GM19328 (cell line): ENCODE measurements at regions not wholly inside any gene's neighbourhood (a gene's known extent, or its start where the extent isn't known, plus 50 kb on each side); places are given as distances from the start of the nearest gene placed in this dataset.

Experiments used
- ATAC-seq: cut with Tn5 transposase; IDR thresholded peaks from one replicate; pipeline ENCODE4 v1.9.1; 2021; ENCODE audit warnings: mild to moderate bottlenecking, moderate library complexity; ENCODE audit not compliant: unreplicated experiment

- ATAC-seq = no peak
Measured at GRCh38 chr21:28112511-28112910, 880.2 kb downstream of the LTN1 start.

- ATAC-seq = no peak
Measured at GRCh38 chr21:28111151-28111619, 881.5 kb downstream of the LTN1 start.

GRCh38 chr21:28110716-28111115 lies 882.0 kb downstream of the LTN1 start:
- no peak for ATAC-seq

GRCh38 chr21:28110074-28110473 lies 882.6 kb downstream of the LTN1 start:
- no peak for ATAC-seq

GRCh38 chr21:28106370-28106890 lies 886.2 kb downstream of the LTN1 start:
- ATAC-seq = no peak

GRCh38 chr21:28104346-28104745 lies 888.3 kb downstream of the LTN1 start:
- no peak for ATAC-seq

- ATAC-seq = no peak
Measured at GRCh38 chr21:28100366-28100765, 892.3 kb downstream of the LTN1 start.

GRCh38 chr21:28099001-28099705 lies 893.5 kb downstream of the LTN1 start:
- ATAC-seq = no peak

GRCh38 chr21:28091466-28091865 lies 901.2 kb downstream of the LTN1 start:
- no peak for ATAC-seq

GRCh38 chr21:28090546-28090945 lies 902.1 kb downstream of the LTN1 start:
- ATAC-seq = no peak

- ATAC-seq = no peak
Measured at GRCh38 chr21:28089599-28090441, 902.9 kb downstream of the LTN1 start.

GRCh38 chr21:28086861-28087581 lies 905.7 kb downstream of the LTN1 start:
- no peak for ATAC-seq

- ATAC-seq = no peak
Measured at GRCh38 chr21:28084951-28085350, 907.7 kb downstream of the LTN1 start.

GRCh38 chr21:28083350-28083749 lies 909.3 kb downstream of the LTN1 start:
- ATAC-seq = no peak

- no peak for ATAC-seq
Measured at GRCh38 chr21:28078126-28078525, 914.6 kb downstream of the LTN1 start.

- no peak for ATAC-seq
Measured at GRCh38 chr21:28074676-28075075, 918.0 kb downstream of the LTN1 start.

GRCh38 chr21:28072601-28073000 lies 920.1 kb downstream of the LTN1 start:
- ATAC-seq = no peak

- ATAC-seq = no peak
Measured at GRCh38 chr21:28069450-28069923, 923.2 kb downstream of the LTN1 start.

GRCh38 chr21:28068455-28069358 lies 924.0 kb downstream of the LTN1 start:
- ATAC-seq = no peak
